Tibial artery (tissue), 4 donors: ENCODE measurements at regions not wholly inside any gene's neighbourhood (a gene's known extent, or its start where the extent isn't known, plus 50 kb on each side); places are given as distances from the start of the nearest gene placed in this dataset.

Source experiments
- DNase-seq, 2 donors: peaks; one replicate each; pipeline ENCODE4 v3.0.0-alpha.2; 2019
- H3K27ac ChIP-seq, 2 donors: fragments of 200-600 bp; sonication (generic) in 1 of 2; 1 replicate in 1 of 2; 2 replicates in 1 of 2; pipeline ENCODE4 v1.5.1; 2018 to 2019; ENCODE audit warnings: mild to moderate bottlenecking in 1 of 2
- H3K27me3 ChIP-seq, 2 donors: fragments of 200-600 bp; sonication (generic) in 1 of 2; one replicate each; pipeline versions ENCODE4 v1.5.1 to v1.6.0; 2016 to 2019
- H3K36me3 ChIP-seq, 3 donors: fragments of 200-600 bp; sonication (generic) in 2 of 3; one replicate each; pipeline ENCODE4 v1.5.1; 2016 to 2019; ENCODE audit warnings: mild to moderate bottlenecking in 2 of 3
- H3K4me1 ChIP-seq, 4 donors: fragments of 200-600 bp; sonication (generic) in 2 of 4; 1 replicate in 3 of 4; 2 replicates in 1 of 4; pipeline ENCODE4 v1.5.1; 2016 to 2019
- H3K4me3 ChIP-seq, 2 donors: fragments of 200-600 bp; sonication (generic) in 1 of 2; 1 replicate in 1 of 2; 2 replicates in 1 of 2; pipeline ENCODE4 v1.5.1; 2018 to 2019; ENCODE audit warnings: mild to moderate bottlenecking in 2 of 2
- H3K9me3 ChIP-seq, 3 donors: fragments of 200-600 bp; sonication (generic) in 1 of 3; one replicate each; pipeline ENCODE4 v1.5.1; 2016 to 2019
- CTCF ChIP-seq, 2 experiments: fragments of 200-600 bp in 1 of 2; fragments of 450-650 bp in 1 of 2; IDR thresholded peaks; one replicate each; pipeline ENCODE4 v1.5.1; 2017 to 2019; ENCODE audit warnings: antibody characterized with exemption in 2 of 2, mild to moderate bottlenecking in 1 of 2, moderate library complexity in 1 of 2
- intact Hi-C: fragments of 100-400 bp; cut with DNase I; formaldehyde crosslinking; loops from one replicate; pipeline ENCODE4 v1.15.0; 2023; ENCODE audit warnings: low total_unique reads

- Histone ChIP-seq H3K36me3 (no peaks in the 10 kb centered on the region), H3K27ac (no peak overlapping the region), H3K4me3 (no peak overlapping the region), H3K4me1 (no peaks in the 10 kb centered on the region), H3K9me3 (no peaks in the 10 kb centered on the region), H3K27me3 (no peaks in the 10 kb centered on the region)
- DNase-seq = no peak
- intact Hi-C loops = no loop called here
- no peak for TF ChIP-seq CTCF (IDR thresholded peaks at IDR 0.05)
Measured at GRCh38 chr13:33752094-33752493, 65.9 kb upstream of the RFC3 start.

GRCh38 chr13:33752597-33752996 is 65.4 kb upstream of the RFC3 start:
- no peaks in the 10 kb centered on the region for H3K4me1 ChIP-seq
- H3K4me3 ChIP-seq = no peak overlapping the region
- no peaks in the 10 kb centered on the region for H3K27me3 ChIP-seq
- intact Hi-C loops = no loop called here
- no peaks in the 10 kb centered on the region for H3K9me3 ChIP-seq
- H3K27ac ChIP-seq = no peak overlapping the region
- DNase-seq = no peak
- no peak for TF ChIP-seq CTCF (IDR thresholded peaks at IDR 0.05)
- H3K36me3 ChIP-seq = no peaks in the 10 kb centered on the region

- no peak overlapping the region for H3K27ac ChIP-seq
- H3K4me3 ChIP-seq = no peak overlapping the region
- no peaks in the 10 kb centered on the region for H3K9me3 ChIP-seq
- TF ChIP-seq CTCF (IDR thresholded peaks at IDR 0.05) = no peak
- H3K4me1 ChIP-seq = no peaks in the 10 kb centered on the region
- no peak for DNase-seq
- H3K36me3 ChIP-seq = no peaks in the 10 kb centered on the region
- no peaks in the 10 kb centered on the region for H3K27me3 ChIP-seq
- intact Hi-C loops = no loop called here
Measured at GRCh38 chr13:33756929-33757328, 61.0 kb upstream of the RFC3 start.

DNA sequence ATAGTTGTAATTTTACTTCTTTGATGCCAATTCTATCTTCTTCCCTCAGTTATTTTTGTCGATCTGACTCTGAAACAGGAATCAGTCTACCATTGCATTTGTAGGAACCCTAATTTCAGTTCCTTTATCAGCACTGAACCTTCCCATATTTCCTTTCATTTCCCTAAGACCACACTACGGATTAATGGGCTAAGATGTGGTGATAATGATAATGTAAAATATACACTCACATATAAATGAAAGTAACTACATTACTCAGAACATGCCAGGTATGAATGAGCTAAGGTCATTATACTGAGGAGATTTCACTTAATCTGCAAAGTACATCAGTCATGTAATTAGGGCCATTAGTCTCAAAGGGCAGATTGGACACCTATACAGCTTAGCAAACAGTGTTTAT is 60.2 kb upstream of the RFC3 start:
- intact Hi-C loops = no loop called here
- TF ChIP-seq CTCF (IDR thresholded peaks at IDR 0.05) = no peak
- Histone ChIP-seq H3K4me3 (no peak overlapping the region), H3K36me3 (no peaks in the 10 kb centered on the region), H3K9me3 (no peaks in the 10 kb centered on the region), H3K4me1 (no peaks in the 10 kb centered on the region), H3K27me3 (no peaks in the 10 kb centered on the region), H3K27ac (no peak overlapping the region)
- DNase-seq = no peak

GRCh38 chr13:33758113-33758512 is 59.8 kb upstream of the RFC3 start:
- H3K27me3 ChIP-seq = no peaks in the 10 kb centered on the region
- TF ChIP-seq CTCF (IDR thresholded peaks at IDR 0.05) = no peak
- intact Hi-C loops = no loop called here

GRCh38 chr13:33761740-33762139 is 56.2 kb upstream of the RFC3 start:
- no peaks in the 10 kb centered on the region for H3K36me3 ChIP-seq
- H3K9me3 ChIP-seq = no peaks in the 10 kb centered on the region
- H3K27me3 ChIP-seq = no peaks in the 10 kb centered on the region
- no peaks in the 10 kb centered on the region for H3K4me1 ChIP-seq
- no peak for DNase-seq
- TF ChIP-seq CTCF (IDR thresholded peaks at IDR 0.05) = no peak
- intact Hi-C loops = no loop called here
- no peak overlapping the region for H3K27ac ChIP-seq
- H3K4me3 ChIP-seq = no peak overlapping the region

More at GRCh38 chr13:33758113-33758512, 59.8 kb upstream of the RFC3 start:
- Histone ChIP-seq H3K9me3 (no peaks in the 10 kb centered on the region), H3K4me1 (no peaks in the 10 kb centered on the region), H3K27ac (no peak overlapping the region), H3K4me3 (no peak overlapping the region), H3K36me3 (no peaks in the 10 kb centered on the region)
- DNase-seq = no peak
